OCI-LY7 (cell line): ENCODE measurements at regions not wholly inside any gene's neighbourhood (a gene's known extent, or its start where the extent isn't known, plus 50 kb on each side); places are given as distances from the start of the nearest gene placed in this dataset.

Source experiments
- CTCF ChIP-seq: fragments of 200-600 bp; sonication (generic); conservative IDR thresholded peaks from 2 replicates; pipeline ENCODE4 v1.5.1; 2014; ENCODE audit warnings: mild to moderate bottlenecking, antibody characterized with exemption, low read length, moderate library complexity, mixed read lengths
- EZH2phosphoT487 ChIP-seq: fragments of 200-600 bp; sonication (generic); IDR thresholded peaks from 2 replicates; pipeline ENCODE4 v1.6.1; 2018; ENCODE audit warnings: low read depth, borderline replicate concordance, mild to moderate bottlenecking, mixed run types, antibody characterized with exemption, low read length, moderate library complexity, mixed read lengths

GRCh38 chr1:17973694-17974093, 133.9 kb upstream of the IGSF21 start:
- TF ChIP-seq CTCF (no peak), EZH2phosphoT487 (no peak)
